ENCODE measurements at regions not wholly inside any gene's neighbourhood (a gene's known extent, or its start where the extent isn't known, plus 50 kb on each side); places are given as distances from the start of the nearest gene placed in this dataset.

- TF ChIP-seq POLR2A (IDR thresholded peaks at IDR 0.05) (no peak), CTCF (IDR thresholded peaks at IDR 0.05) (no peak), EP300 (IDR thresholded peaks at IDR 0.05) (no peak)
Observed at GRCh38 chr7:13687500-13687899, 302.0 kb downstream of the ETV1 start.

Measured in sigmoid colon (tissue), 4 donors.